ENCODE measurements at regions not wholly inside any gene's neighbourhood (a gene's known extent, or its start where the extent isn't known, plus 50 kb on each side); places are given as distances from the start of the nearest gene placed in this dataset.

DNA sequence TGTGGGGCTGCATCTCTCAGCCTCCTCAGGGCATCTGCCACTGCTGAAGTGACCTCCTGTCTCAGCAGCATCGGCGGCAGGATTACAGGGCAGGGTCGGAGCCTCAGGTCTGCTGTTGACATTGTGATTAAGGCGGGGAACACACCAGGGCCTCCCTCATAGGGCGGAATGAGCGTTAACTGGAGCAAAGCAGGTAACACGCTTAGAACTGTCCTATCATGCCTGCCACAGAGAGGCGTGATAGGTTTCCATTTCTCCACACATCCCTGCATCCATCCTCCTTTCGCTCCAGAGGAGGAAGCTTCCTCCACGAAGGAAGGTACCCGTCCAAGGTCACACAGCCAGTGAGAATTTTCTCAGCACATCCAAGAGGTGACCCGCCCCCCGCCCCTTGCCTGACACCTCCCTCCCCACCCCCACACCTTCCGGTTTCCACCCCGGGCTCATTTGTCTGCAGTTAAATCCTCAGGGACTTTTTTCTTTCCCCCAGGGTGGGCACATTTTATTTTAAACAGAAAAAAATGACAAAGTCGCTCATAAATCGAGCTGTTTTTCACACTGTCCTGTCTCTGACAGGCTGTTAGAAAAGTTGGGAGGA lies 200.8 kb downstream of the TFAP2C start:
- no peak for ATAC-seq
- CTCF ChIA-PET, result no interaction called here
- no peak for DNase-seq
- H3K36me3 Mint-ChIP-seq, result no peaks in the 10 kb centered on the region
- H3K4me3 Mint-ChIP-seq, result no peak overlapping the region
- no peaks in the 10 kb centered on the region for H3K9me3 Mint-ChIP-seq (ENCODE audit: low read depth)
- no peak overlapping the region for H3K27ac Mint-ChIP-seq
- H3K27me3 Mint-ChIP-seq, result peaks cover 3% of the 10 kb centered on the region
- no peaks in the 10 kb centered on the region for H3K4me1 Mint-ChIP-seq

DNA sequence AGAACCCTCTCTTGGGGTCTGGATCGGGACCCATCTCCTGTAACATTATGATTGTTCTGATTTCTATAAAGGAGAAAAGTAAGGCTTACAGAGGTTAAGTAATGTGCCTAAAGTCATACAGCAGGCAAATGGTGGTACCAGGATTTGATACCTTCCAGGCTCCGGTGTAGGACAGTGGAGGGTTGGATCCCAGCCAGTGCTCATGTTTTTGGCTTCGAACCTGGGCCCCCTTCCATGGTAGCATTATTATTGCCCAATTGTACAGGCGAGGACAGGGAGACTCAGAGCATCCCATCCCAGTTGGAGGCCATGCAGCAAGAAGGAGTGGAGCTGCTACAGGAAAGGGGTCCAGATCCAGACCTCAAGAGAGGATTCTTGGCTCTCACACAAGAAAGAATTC lies 202.7 kb downstream of the TFAP2C start:
- H3K4me1 Mint-ChIP-seq, result no peaks in the 10 kb centered on the region
- CTCF ChIA-PET, result no interaction called here
- H3K4me3 Mint-ChIP-seq, result no peak overlapping the region
- no peaks in the 10 kb centered on the region for H3K36me3 Mint-ChIP-seq
- H3K9me3 Mint-ChIP-seq (ENCODE audit: low read depth), result no peaks in the 10 kb centered on the region
- ATAC-seq (no peak), DNase-seq (no peak)
- no peak overlapping the region for H3K27ac Mint-ChIP-seq
- H3K27me3 Mint-ChIP-seq, result peaks cover 3% of the 10 kb centered on the region

DNA sequence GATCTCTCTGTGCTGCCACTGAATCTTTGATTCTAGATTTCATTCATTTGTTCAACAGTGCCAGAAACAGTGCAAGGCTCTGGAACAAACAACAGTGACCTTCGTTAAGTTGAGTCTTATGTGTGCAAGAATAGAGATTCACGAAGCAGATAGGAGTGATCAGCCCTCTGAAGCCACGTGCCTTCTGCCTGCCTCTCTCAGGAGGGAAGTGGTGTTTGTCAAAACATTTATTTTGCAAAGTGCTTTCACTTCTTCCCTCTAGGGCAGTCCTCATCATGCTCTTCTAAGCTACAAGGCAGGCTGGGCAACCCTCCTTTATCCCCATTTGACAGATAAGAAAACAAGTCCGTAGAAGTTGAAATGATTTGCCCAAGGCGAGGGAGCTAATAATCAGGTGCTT lies 204.3 kb downstream of the TFAP2C start:
- H3K9me3 Mint-ChIP-seq (ENCODE audit: low read depth), result no peaks in the 10 kb centered on the region
- no peak for DNase-seq
- H3K36me3 Mint-ChIP-seq, result no peaks in the 10 kb centered on the region
- no peak overlapping the region for H3K4me3 Mint-ChIP-seq
- CTCF ChIA-PET, result no interaction called here
- H3K27ac Mint-ChIP-seq, result no peak overlapping the region
- no peak for ATAC-seq
- peaks cover 3% of the 10 kb centered on the region for H3K27me3 Mint-ChIP-seq
- no peaks in the 10 kb centered on the region for H3K4me1 Mint-ChIP-seq

DNA sequence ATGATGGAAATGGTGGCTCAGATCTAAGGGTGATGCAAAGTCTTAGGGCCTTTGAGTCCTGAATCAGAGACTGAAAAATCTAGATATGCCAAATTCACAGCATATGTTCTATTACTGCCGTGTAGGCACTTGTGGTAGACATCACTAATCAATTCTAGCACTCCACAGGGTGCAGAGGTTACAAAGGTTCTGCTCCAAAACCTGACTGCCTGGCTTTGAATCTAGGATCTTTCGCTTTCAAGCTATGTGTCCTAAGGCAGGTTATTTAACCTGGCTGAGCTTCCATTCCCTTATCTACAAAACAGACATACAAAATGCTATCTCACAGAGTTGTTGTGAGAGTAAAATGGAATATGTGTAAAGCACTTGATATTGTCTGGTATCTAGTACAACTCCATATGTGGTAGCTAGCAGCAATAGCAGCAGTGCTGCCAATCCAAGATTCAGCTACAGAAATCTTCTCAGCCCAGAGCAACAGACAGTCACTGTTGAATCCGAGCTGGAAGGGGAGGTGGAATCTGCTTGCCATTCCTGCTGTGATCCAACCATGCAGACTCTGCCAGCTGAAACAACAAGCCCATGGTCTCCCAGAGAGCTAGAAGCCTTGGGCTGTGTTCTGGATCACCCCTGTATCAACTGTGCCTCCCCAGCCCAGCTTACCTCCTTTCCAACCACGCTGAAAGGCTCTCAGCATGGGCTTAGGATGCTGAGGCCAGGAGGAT lies 206.9 kb downstream of the TFAP2C start:
- DNase-seq (no peak), ATAC-seq (no peak)
- no peaks in the 10 kb centered on the region for H3K9me3 Mint-ChIP-seq (ENCODE audit: low read depth)
- no peak overlapping the region for H3K27ac Mint-ChIP-seq
- H3K4me1 Mint-ChIP-seq, result no peaks in the 10 kb centered on the region
- H3K4me3 Mint-ChIP-seq, result no peak overlapping the region
- no peaks in the 10 kb centered on the region for H3K36me3 Mint-ChIP-seq
- CTCF ChIA-PET, result no interaction called here
- no peaks in the 10 kb centered on the region for H3K27me3 Mint-ChIP-seq

DNA sequence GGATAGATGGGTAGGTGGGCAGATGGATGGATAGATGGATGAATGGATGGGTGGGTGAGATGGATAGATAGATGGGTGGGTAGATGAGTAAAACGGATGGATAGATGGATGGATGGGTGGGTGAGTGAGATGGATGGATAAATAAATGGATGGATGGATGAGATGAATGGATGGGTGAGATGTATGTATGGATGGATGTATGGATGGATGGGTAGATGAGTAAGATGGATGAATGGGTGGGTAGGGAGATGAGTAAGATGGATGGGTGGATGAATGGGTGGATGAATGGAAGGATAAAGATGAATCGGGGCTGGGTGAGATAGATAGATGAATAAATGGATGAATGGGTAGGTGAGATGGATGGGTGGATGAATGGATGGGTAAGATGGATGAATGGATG lies 210.1 kb downstream of the TFAP2C start:
- no peaks in the 10 kb centered on the region for H3K4me1 Mint-ChIP-seq
- ATAC-seq, result no peak
- CTCF ChIA-PET, result no interaction called here
- H3K27me3 Mint-ChIP-seq, result no peaks in the 10 kb centered on the region
- no peaks in the 10 kb centered on the region for H3K9me3 Mint-ChIP-seq (ENCODE audit: low read depth)
- DNase-seq, result no peak
- H3K27ac Mint-ChIP-seq, result no peak overlapping the region
- H3K36me3 Mint-ChIP-seq, result no peaks in the 10 kb centered on the region
- H3K4me3 Mint-ChIP-seq, result no peak overlapping the region

DNA sequence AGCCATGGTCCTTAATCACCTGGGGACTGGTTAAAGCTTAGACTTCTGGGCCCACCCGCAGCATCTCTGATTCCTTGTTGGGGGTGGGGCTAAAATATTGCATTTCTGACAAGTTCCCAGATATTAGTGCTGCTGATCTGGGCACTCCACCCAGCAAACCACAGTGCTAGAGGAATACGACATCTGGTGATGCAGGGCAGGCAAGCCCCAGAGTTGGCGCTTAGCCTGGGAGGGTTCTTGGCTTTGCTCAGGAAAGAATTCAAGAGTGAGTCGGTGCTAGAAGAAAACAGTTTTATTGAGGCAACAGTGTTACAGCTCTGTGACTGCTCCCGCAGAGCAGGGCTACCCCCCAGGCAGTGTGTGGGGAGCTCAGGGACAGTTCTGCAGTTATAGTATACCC lies 210.7 kb downstream of the TFAP2C start:
- no peak for ATAC-seq
- CTCF ChIA-PET, result no interaction called here
- no peaks in the 10 kb centered on the region for H3K36me3 Mint-ChIP-seq
- no peak overlapping the region for H3K4me3 Mint-ChIP-seq
- H3K27me3 Mint-ChIP-seq, result no peaks in the 10 kb centered on the region
- no peak overlapping the region for H3K27ac Mint-ChIP-seq
- no peaks in the 10 kb centered on the region for H3K4me1 Mint-ChIP-seq
- DNase-seq, result no peak
- H3K9me3 Mint-ChIP-seq (ENCODE audit: low read depth), result no peaks in the 10 kb centered on the region

DNA sequence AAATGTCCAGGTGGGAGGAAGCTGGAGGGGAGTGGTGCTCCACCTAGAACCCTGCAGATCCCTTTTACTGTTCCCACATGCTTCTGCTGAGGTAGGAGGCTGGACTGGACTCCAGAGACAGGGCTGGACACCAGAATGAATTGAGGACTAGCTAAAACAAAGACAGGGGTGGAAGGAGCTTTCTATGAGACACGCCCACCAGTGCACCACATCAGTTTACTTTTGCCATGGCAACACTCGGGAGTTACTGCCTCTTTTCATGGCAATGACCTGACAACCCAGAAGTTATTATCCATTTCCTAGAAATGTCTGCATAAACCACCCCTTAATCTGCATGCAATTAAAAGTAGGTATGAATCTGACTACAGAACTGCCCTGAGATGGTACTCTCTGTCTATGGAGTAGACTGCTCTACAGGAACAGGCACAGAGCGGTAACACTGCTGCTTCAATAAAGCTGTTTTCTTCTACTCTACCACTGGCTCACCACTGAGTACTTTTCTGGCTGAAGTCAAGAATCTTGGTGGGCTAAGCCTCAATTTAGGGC lies 211.7 kb downstream of the TFAP2C start:
- Mint-ChIP-seq H3K9me3 (ENCODE audit: low read depth) (no peaks in the 10 kb centered on the region), H3K4me3 (no peak overlapping the region), H3K27me3 (no peaks in the 10 kb centered on the region), H3K27ac (no peak overlapping the region), H3K4me1 (no peaks in the 10 kb centered on the region), H3K36me3 (no peaks in the 10 kb centered on the region)
- ATAC-seq (no peak), DNase-seq (no peak)
- CTCF ChIA-PET, result no interaction called here

DNA sequence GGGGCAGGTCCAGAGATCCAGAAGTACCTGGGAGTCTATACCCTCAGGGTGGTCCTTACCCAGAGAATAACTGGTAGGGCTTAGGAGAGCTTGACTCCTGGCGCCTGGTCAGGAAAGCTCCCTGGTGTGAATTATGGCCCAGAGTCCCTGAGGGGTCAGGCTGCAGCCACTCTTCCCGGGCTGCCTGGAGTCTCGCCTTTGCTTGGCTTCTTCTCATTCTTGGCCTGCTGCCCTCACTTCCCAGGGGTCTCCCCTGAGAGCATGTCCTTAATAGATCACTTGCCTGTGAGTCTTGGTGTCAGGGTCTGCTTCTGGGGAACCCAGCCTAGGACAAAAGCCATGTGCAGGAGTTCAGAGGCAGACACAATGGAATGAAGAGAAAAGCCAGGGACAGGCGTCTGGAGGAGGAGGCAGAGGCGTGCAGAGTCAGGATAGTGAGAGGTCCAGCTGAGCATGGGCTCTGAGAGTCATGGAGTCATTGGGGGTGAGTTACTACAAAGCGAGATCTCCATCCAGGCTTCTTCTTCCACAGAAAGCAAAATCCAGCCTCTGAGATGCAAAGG lies 212.3 kb downstream of the TFAP2C start:
- Mint-ChIP-seq H3K4me3 (no peak overlapping the region), H3K4me1 (no peaks in the 10 kb centered on the region), H3K9me3 (ENCODE audit: low read depth) (no peaks in the 10 kb centered on the region), H3K27me3 (no peaks in the 10 kb centered on the region), H3K27ac (no peak overlapping the region), H3K36me3 (no peaks in the 10 kb centered on the region)
- no peak for DNase-seq
- CTCF ChIA-PET, result interaction anchor here (0.5 to 0.6 kb wide), 2 partner anchors 191 to 242 kb away, joined by 3 read pairs; no protein-coding TSS in a partner anchor
- ATAC-seq, result no peak

DNA sequence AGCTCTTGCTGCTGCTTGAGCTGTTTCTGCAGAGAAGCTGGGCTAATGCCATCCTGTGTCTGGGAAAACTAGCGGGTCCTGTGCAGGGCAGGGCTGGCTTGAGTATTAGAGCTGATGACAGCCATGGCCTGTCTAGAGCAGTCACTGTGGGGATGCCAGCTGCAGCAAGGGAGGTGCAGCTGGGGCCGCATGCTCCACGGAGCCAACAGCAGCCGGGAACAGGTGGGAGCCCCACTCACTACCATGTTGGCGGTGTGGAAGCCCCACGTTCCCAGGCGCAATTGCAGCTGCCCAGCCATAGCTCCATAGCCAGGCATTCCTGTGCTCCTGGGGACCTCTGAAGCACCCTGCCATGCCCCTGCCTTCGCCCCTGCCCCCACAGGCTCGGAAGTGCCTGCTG lies 212.9 kb downstream of the TFAP2C start:
- no peaks in the 10 kb centered on the region for H3K4me1 Mint-ChIP-seq
- no peak overlapping the region for H3K4me3 Mint-ChIP-seq
- H3K36me3 Mint-ChIP-seq, result no peaks in the 10 kb centered on the region
- CTCF ChIA-PET, result interaction anchor here (0.5 to 0.6 kb wide), 2 partner anchors 191 to 242 kb away, joined by 3 read pairs; no protein-coding TSS in a partner anchor
- H3K9me3 Mint-ChIP-seq (ENCODE audit: low read depth), result no peaks in the 10 kb centered on the region
- no peak overlapping the region for H3K27ac Mint-ChIP-seq
- ATAC-seq (no peak), DNase-seq (no peak)
- no peaks in the 10 kb centered on the region for H3K27me3 Mint-ChIP-seq

DNA sequence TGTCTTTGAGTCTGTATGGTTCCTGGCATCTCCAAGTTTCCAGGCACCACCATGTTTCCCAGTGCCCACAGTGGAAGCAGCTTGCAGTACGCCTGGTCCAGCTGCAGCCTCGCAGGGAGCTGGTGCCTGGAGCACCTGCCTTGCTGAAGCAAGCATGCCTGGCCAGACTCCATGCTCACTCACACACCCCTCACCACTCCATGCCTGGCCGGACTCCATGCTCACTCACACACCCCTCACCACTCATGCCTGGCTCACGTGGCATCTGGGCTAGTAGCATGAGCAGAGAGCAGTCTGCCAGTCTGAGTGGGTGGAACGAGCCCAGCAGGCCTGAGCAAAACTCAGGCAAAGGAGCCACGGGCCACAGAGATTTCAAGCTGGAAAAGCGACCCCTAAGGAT lies 214.3 kb downstream of the TFAP2C start:
- CTCF ChIA-PET, result no interaction called here

DNA sequence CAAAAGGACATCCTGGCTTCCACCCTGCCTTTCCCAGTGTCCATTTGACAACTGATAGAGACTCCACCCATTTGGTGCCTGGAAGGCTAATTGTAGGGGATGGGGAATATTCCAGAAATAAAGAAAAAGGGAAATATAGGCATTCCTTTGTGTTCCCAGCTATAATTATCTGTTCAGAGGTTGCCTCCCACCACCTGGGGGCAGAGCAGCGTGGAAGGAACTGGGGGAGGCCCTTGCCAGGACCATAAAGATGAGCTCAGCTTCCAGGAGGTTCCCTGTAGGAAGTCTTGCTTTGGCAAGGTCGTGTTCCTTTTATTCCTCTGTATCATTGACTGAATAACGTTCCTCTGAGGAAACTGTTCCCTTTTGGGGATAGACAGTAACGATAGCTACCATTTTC lies 214.7 kb downstream of the TFAP2C start:
- no peaks in the 10 kb centered on the region for H3K36me3 Mint-ChIP-seq
- H3K4me1 Mint-ChIP-seq, result no peaks in the 10 kb centered on the region
- no peaks in the 10 kb centered on the region for H3K27me3 Mint-ChIP-seq
- DNase-seq (no peak), ATAC-seq (no peak)
- no peaks in the 10 kb centered on the region for H3K9me3 Mint-ChIP-seq (ENCODE audit: low read depth)
- CTCF ChIA-PET, result no interaction called here
- H3K4me3 Mint-ChIP-seq, result no peak overlapping the region
- no peak overlapping the region for H3K27ac Mint-ChIP-seq

More for the DNA sequence above, 214.3 kb downstream of the TFAP2C start:
- ATAC-seq (no peak), DNase-seq (no peak)
- Mint-ChIP-seq H3K27me3 (no peaks in the 10 kb centered on the region), H3K36me3 (no peaks in the 10 kb centered on the region), H3K4me3 (no peak overlapping the region), H3K9me3 (ENCODE audit: low read depth) (no peaks in the 10 kb centered on the region), H3K27ac (no peak overlapping the region), H3K4me1 (no peaks in the 10 kb centered on the region)

DNA sequence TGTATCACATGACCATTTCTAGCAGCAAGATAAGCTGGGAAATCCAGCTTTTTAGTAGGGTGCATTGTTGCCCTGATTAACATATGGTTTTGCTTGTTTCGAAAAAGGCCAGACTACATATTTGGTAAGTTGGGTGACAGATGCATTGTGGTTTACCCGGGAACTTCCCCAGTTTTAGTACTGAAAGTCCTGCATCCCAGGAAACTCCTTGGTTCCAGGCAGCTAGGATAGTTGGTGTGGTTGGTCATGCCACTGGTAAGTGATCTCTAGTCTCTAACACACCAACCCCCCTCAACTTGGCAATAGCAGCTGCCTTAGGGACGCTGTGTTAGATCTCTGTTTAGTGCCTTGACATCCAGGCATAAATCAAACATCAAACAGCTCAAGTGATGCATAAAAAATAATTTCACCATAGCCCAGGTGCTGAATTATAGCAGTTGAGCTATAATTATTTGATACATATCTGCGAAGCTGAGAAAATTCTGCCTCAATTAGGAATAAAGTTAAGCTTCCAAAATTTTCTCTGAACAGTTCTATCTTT lies 216.5 kb downstream of the TFAP2C start:
- no peak for ATAC-seq
- Mint-ChIP-seq H3K4me1 (no peaks in the 10 kb centered on the region), H3K9me3 (ENCODE audit: low read depth) (peaks cover 3% of the 10 kb centered on the region), H3K27me3 (no peaks in the 10 kb centered on the region), H3K4me3 (no peak overlapping the region), H3K27ac (no peak overlapping the region), H3K36me3 (no peaks in the 10 kb centered on the region)
- CTCF ChIA-PET, result no interaction called here
- DNase-seq, result no peak

DNA sequence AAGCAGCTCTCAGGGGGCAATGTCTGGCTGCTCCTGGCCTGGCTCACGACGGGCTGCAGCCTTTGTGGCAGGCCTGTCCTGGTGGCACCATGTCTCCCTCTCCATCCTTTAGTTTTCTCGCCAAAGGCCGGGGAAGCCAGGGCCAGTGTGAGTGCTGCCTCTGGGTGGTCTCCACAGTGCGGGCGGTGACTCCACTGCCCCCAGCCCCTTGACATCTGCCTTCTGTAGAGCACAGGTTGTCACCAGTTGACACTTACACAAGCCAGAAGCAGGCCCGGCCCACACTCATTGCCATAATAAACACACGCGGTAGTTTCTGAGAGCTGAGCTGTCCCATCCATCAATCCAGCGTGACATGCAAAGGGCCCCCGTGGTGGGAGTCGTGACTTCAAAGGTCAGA lies 219.5 kb downstream of the TFAP2C start:
- ATAC-seq (no peak), DNase-seq (no peak)
- no peaks in the 10 kb centered on the region for H3K4me1 Mint-ChIP-seq
- H3K36me3 Mint-ChIP-seq, result no peaks in the 10 kb centered on the region
- H3K27me3 Mint-ChIP-seq, result no peaks in the 10 kb centered on the region
- CTCF ChIA-PET, result no interaction called here
- H3K9me3 Mint-ChIP-seq (ENCODE audit: low read depth), result peaks cover 3% of the 10 kb centered on the region
- H3K4me3 Mint-ChIP-seq, result no peak overlapping the region
- H3K27ac Mint-ChIP-seq, result no peak overlapping the region

DNA sequence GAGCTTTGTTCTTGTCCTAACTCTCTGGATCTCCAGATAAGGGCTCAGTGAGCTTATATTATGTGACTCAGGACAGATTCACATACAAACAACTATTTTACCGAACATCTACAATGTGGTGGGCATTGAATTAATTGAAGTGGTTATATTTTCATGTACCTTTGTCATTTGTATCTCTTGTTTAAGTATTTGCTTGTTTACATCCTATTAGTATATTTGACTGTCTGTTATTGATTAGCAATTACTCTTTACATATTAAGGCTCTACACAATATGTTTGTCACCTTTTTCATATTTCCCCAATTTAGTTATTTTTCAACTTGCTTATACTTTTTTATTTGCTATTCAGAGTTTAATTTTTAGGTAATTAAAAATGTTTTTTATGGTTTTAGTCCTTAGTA lies 222.4 kb downstream of the TFAP2C start:
- ATAC-seq, result no peak
- Mint-ChIP-seq H3K4me1 (no peaks in the 10 kb centered on the region), H3K9me3 (ENCODE audit: low read depth) (peaks cover 3% of the 10 kb centered on the region), H3K4me3 (no peak overlapping the region), H3K27me3 (no peaks in the 10 kb centered on the region), H3K36me3 (no peaks in the 10 kb centered on the region), H3K27ac (no peak overlapping the region)
- CTCF ChIA-PET, result no interaction called here
- no peak for DNase-seq
